ENCODE measurements at regions not wholly inside any gene's neighbourhood (a gene's known extent, or its start where the extent isn't known, plus 50 kb on each side); places are given as distances from the start of the nearest gene placed in this dataset.

DNA sequence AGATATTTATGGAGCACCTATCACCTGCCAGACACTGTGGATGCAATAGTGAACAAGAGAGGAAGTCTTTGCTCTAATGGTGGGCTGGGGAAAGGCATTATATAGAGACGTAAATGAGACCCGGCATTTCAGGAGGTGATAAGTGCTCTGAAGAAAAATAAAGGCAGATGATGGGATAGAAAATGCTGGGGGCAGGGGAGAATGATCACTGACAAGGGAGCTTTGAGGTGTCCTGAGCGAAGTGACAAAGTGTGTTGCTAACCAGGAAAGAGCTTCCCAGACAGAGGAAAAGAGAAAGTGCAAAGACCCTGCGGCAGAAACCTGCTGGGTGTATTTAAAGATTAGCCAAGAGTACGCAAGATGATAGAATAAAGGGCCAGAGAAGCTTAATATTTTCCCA, 1096.1 kb downstream of the BCL11B start:
- Histone ChIP-seq H3K9me3 (ENCODE audit: control insufficient read depth in 4 of 4, insufficient read depth in 3 of 4, low read length in 3 of 4) (no peaks in the 10 kb centered on the region), H3K36me3 (ENCODE audit: control insufficient read depth in 4 of 4, insufficient read depth in 4 of 4, low read length in 4 of 4) (no peaks in the 10 kb centered on the region)

DNA sequence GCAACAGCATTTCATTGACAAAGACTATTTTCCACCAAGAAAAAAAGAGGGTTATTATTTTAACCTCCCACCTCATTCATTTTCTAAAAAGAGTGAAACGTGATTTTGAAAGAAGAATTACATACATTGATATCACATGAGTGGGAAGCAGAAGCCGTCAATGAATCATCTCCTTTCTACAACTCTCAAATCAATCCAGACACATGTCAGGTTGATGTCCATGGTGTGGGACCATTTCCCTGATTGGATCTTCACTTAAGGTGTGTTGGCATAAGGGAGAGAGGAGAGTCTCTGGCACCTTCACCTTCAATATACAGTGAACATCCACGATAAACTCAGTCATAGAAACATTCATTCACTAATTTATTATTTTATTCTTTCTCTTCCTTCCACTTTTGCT, 1095.1 kb downstream of the BCL11B start:
- H3K9me3 ChIP-seq (ENCODE audit: control insufficient read depth in 4 of 4, insufficient read depth in 3 of 4, low read length in 3 of 4) = no peaks in the 10 kb centered on the region
- H3K9ac ChIP-seq (ENCODE audit: insufficient read depth in 1 of 2, low read length in 2 of 2) = no peak overlapping the region
- no peaks in the 10 kb centered on the region for H3K4me1 ChIP-seq (ENCODE audit: control insufficient read depth in 5 of 5, insufficient read depth in 5 of 5, low read length in 5 of 5)
- no peaks in the 10 kb centered on the region for H3K36me3 ChIP-seq (ENCODE audit: control insufficient read depth in 4 of 4, insufficient read depth in 4 of 4, low read length in 4 of 4)
- DNase-seq (no peak), ATAC-seq (ENCODE audit: insufficient read depth, low FRiP score) (no peak)
- H3K4me3 ChIP-seq = no peak overlapping the region
- 74 to 77% methylated on average over 3 of the region's 3 CpGs for WGBS, 2 donors
- TF ChIP-seq, protein P1, sequence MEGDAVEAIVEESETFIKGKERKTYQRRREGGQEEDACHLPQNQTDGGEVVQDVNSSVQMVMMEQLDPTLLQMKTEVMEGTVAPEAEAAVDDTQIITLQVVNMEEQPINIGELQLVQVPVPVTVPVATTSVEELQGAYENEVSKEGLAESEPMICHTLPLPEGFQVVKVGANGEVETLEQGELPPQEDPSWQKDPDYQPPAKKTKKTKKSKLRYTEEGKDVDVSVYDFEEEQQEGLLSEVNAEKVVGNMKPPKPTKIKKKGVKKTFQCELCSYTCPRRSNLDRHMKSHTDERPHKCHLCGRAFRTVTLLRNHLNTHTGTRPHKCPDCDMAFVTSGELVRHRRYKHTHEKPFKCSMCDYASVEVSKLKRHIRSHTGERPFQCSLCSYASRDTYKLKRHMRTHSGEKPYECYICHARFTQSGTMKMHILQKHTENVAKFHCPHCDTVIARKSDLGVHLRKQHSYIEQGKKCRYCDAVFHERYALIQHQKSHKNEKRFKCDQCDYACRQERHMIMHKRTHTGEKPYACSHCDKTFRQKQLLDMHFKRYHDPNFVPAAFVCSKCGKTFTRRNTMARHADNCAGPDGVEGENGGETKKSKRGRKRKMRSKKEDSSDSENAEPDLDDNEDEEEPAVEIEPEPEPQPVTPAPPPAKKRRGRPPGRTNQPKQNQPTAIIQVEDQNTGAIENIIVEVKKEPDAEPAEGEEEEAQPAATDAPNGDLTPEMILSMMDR (IDR thresholded peaks at IDR 0.05; ENCODE audit: control extremely low read depth, extremely low read depth) = no peak
- H3K27me3 ChIP-seq (ENCODE audit: control insufficient read depth in 3 of 3, insufficient read depth in 3 of 3, low read length in 2 of 3) = no peaks in the 10 kb centered on the region
- no peak overlapping the region for H3K27ac ChIP-seq (ENCODE audit: low read depth in 1 of 2, low read length in 1 of 2)

More for the DNA sequence above, 1096.1 kb downstream of the BCL11B start:
- TF ChIP-seq, protein P1 (IDR thresholded peaks at IDR 0.05; ENCODE audit: control extremely low read depth, extremely low read depth) = no peak
- Histone ChIP-seq H3K4me1 (ENCODE audit: control insufficient read depth in 5 of 5, insufficient read depth in 5 of 5, low read length in 5 of 5) (no peaks in the 10 kb centered on the region), H3K27me3 (ENCODE audit: control insufficient read depth in 3 of 3, insufficient read depth in 3 of 3, low read length in 2 of 3) (no peaks in the 10 kb centered on the region), H3K9ac (ENCODE audit: insufficient read depth in 1 of 2, low read length in 2 of 2) (no peak overlapping the region), H3K4me3 (no peak overlapping the region), H3K27ac (ENCODE audit: low read depth in 1 of 2, low read length in 1 of 2) (no peak overlapping the region)
- DNase-seq = no peak
- ATAC-seq (ENCODE audit: insufficient read depth, low FRiP score) = no peak
- 86 to 88% methylated on average over 5 of the region's 5 CpGs for WGBS, 2 donors

DNA sequence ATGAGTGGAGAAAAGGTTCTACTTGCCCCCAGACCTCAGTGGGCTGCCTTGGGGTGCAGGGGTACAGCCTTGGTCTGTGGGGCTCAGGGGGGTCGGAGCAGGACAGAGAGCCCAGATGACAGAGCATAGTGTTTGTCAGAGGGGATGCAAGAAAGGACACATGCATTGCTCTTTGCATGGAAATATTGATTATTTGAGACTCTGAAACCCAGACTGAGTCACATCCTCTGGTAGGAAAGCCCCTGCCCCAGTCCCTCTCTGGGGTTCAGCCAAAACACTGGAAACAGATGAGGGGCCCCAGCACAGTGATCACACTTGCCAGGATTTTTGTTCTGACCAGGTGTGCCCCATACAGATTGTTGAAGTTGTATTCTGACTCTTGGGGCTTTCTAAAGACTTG, 1094.4 kb downstream of the BCL11B start:
- Histone ChIP-seq H3K27ac (ENCODE audit: low read depth in 1 of 2, low read length in 1 of 2) (no peak overlapping the region), H3K9me3 (ENCODE audit: control insufficient read depth in 4 of 4, insufficient read depth in 3 of 4, low read length in 3 of 4) (no peaks in the 10 kb centered on the region), H3K27me3 (ENCODE audit: control insufficient read depth in 3 of 3, insufficient read depth in 3 of 3, low read length in 2 of 3) (no peaks in the 10 kb centered on the region), H3K4me3 (no peak overlapping the region), H3K9ac (ENCODE audit: insufficient read depth in 1 of 2, low read length in 2 of 2) (no peak overlapping the region), H3K36me3 (ENCODE audit: control insufficient read depth in 4 of 4, insufficient read depth in 4 of 4, low read length in 4 of 4) (no peaks in the 10 kb centered on the region), H3K4me1 (ENCODE audit: control insufficient read depth in 5 of 5, insufficient read depth in 5 of 5, low read length in 5 of 5) (no peaks in the 10 kb centered on the region)
- TF ChIP-seq, protein P1 (IDR thresholded peaks at IDR 0.05; ENCODE audit: control extremely low read depth, extremely low read depth) = no peak
- ATAC-seq (ENCODE audit: insufficient read depth, low FRiP score) = no peak
- WGBS, 2 donors = 65 to 67% methylated on average over 1 of the region's 1 CpG
- no peak for DNase-seq

GRCh38 chr14:98181241-98181640, 1090.8 kb downstream of the BCL11B start:
- ATAC-seq (ENCODE audit: insufficient read depth, low FRiP score) = no peak
- Histone ChIP-seq H3K4me3 (no peak overlapping the region), H3K27me3 (ENCODE audit: control insufficient read depth in 3 of 3, insufficient read depth in 3 of 3, low read length in 2 of 3) (peaks cover 0 to 4% (median 2%) of the 10 kb centered on the region in 3 donors), H3K4me1 (ENCODE audit: control insufficient read depth in 5 of 5, insufficient read depth in 5 of 5, low read length in 5 of 5) (no peaks in the 10 kb centered on the region), H3K9ac (ENCODE audit: insufficient read depth in 1 of 2, low read length in 2 of 2) (no peak overlapping the region), H3K9me3 (ENCODE audit: control insufficient read depth in 4 of 4, insufficient read depth in 3 of 4, low read length in 3 of 4) (peaks cover 0 to 2% (median 0%) of the 10 kb centered on the region in 4 donors), H3K27ac (ENCODE audit: low read depth in 1 of 2, low read length in 1 of 2) (no peak overlapping the region), H3K36me3 (ENCODE audit: control insufficient read depth in 4 of 4, insufficient read depth in 4 of 4, low read length in 4 of 4) (no peaks in the 10 kb centered on the region)
- TF ChIP-seq, protein P1 (IDR thresholded peaks at IDR 0.05; ENCODE audit: control extremely low read depth, extremely low read depth) = no peak
- 76 to 80% methylated on average over 7 of the region's 7 CpGs for WGBS, 2 donors
- DNase-seq = no peak

Measured in lung (tissue), 11 donors.